SK-N-SH (cell line): ENCODE measurements at regions not wholly inside any gene's neighbourhood (a gene's known extent, or its start where the extent isn't known, plus 50 kb on each side); places are given as distances from the start of the nearest gene placed in this dataset.

Experiments used
- CTCF ChIA-PET: fragments of 300-600, 350-600 bp; formaldehyde crosslinking; extraction: SDS; loops from one replicate; lab custom pipeline; 2021; lab: Yijun Ruan, JAX
- POLR2A ChIA-PET: fragments of 350-600 bp; sonication (Branson Sonifier 250); formaldehyde crosslinking; extraction: SDS; loops from one replicate; lab custom pipeline; 2020; ENCODE audit warnings: antibody characterized with exemption, inconsistent platforms; lab: Yijun Ruan, JAX
- DNase-seq: peaks from one replicate; pipeline ENCODE4 v3.0.0; 2012
- H2AFZ ChIP-seq: fragments of 200-600 bp; sonication (generic); 2 replicates; pipeline ENCODE4 v1.8.1; 2016; ENCODE audit warnings: antibody characterized with exemption, mild to moderate bottlenecking, low read depth
- H3F3A ChIP-seq: fragments of 200-600 bp; sonication (generic); replicated peaks from 2 replicates; pipeline ENCODE3; 2016; ENCODE audit warnings: antibody characterized with exemption, mild to moderate bottlenecking; ENCODE audit not compliant: insufficient read depth
- H3K27ac ChIP-seq, 2 experiments: fragments of 200-500 bp in 1 of 2; fragments of 200-600 bp in 1 of 2; sonication (Bioruptor generic) in 1 of 2; sonication (generic), shearing (Covaris generic) in 1 of 2; 2 replicates each; pipeline versions ENCODE4 v1.5.1 to v1.6.1; 2014 to 2016; ENCODE audit warnings: low read depth in 2 of 2, inconsistent platforms in 1 of 2, low read length in 1 of 2, mild to moderate bottlenecking in 1 of 2, mixed read lengths in 1 of 2
- H3K27me3 ChIP-seq: fragments of 200-600 bp; sonication (generic), shearing (Covaris generic); 2 replicates; pipeline ENCODE4 v1.6.1; 2016; ENCODE audit warnings: mixed run types; ENCODE audit not compliant: insufficient read depth
- H3K36me3 ChIP-seq, 2 experiments: fragments of 200-500 bp in 1 of 2; fragments of 200-600 bp in 1 of 2; sonication (Bioruptor generic) in 1 of 2; sonication (generic) in 1 of 2; replicated peaks in 1 of 2; 2 replicates each; pipeline versions ENCODE3 to v1.5.1; 2014 to 2016; ENCODE audit warnings: low read length in 1 of 2, mild to moderate bottlenecking in 1 of 2; ENCODE audit not compliant: insufficient read depth in 2 of 2, control insufficient read depth in 1 of 2
- H3K4me1 ChIP-seq, 2 experiments: fragments of 200-500 bp in 1 of 2; fragments of 200-600 bp in 1 of 2; sonication (Bioruptor generic) in 1 of 2; sonication (generic), shearing (Covaris generic) in 1 of 2; 2 replicates each; pipeline versions ENCODE4 v1.5.1 to v1.6.1; 2014 to 2016; ENCODE audit warnings: low read depth in 1 of 2, low read length in 1 of 2, mixed run types in 1 of 2; ENCODE audit not compliant: insufficient read depth in 2 of 2, control insufficient read depth in 1 of 2
- H3K4me2 ChIP-seq: fragments of 200-600 bp; sonication (generic), shearing (Covaris generic); 2 replicates; pipeline ENCODE4 v1.6.1; 2017; ENCODE audit warnings: mixed run types
- H3K4me3 ChIP-seq, 2 experiments: fragments of 200-500 bp in 1 of 2; fragments of 200-600 bp in 1 of 2; sonication (Bioruptor generic) in 1 of 2; sonication (generic), shearing (Covaris generic) in 1 of 2; 2 replicates each; pipeline versions ENCODE4 v1.5.1 to v1.8.1; 2014 to 2016; ENCODE audit warnings: low read depth in 2 of 2, inconsistent platforms in 1 of 2, low read length in 1 of 2, mild to moderate bottlenecking in 1 of 2, mixed read lengths in 1 of 2, moderate library complexity in 1 of 2
- H3K79me2 ChIP-seq: fragments of 200-600 bp; sonication (generic); 2 replicates; pipeline ENCODE4 v1.8.1; 2017; ENCODE audit warnings: mild to moderate bottlenecking; ENCODE audit not compliant: insufficient read depth
- H3K9ac ChIP-seq: fragments of 200-600 bp; sonication (generic); 2 replicates; pipeline ENCODE4 v1.6.1; 2017; ENCODE audit warnings: mixed run types
- H3K9me2 ChIP-seq: fragments of 200-600 bp; sonication (generic); 2 replicates; pipeline ENCODE4 v1.6.1; 2017; ENCODE audit warnings: mixed run types
- H3K9me3 ChIP-seq: fragments of 200-600 bp; sonication (generic); 2 replicates; pipeline ENCODE4 v1.6.1; 2017; ENCODE audit warnings: mixed run types, mild to moderate bottlenecking, moderate library complexity
- H4K20me1 ChIP-seq: fragments of 200-600 bp; sonication (generic); 2 replicates; pipeline ENCODE4 v1.6.1; 2017; ENCODE audit warnings: mild to moderate bottlenecking, mixed run types; ENCODE audit not compliant: insufficient read depth
- ELF1 ChIP-seq: IDR thresholded peaks from 2 replicates; pipeline ENCODE4 v1.4.0; 2012
- FOSL2 ChIP-seq: IDR thresholded peaks from 2 replicates; pipeline ENCODE4 v1.4.0; 2012; ENCODE audit warnings: low read depth, mild to moderate bottlenecking, moderate library complexity, borderline replicate concordance
- FOXM1 ChIP-seq: IDR thresholded peaks from 2 replicates; pipeline ENCODE4 v1.4.0; 2012; ENCODE audit warnings: low read depth, mild to moderate bottlenecking
- GABPA ChIP-seq: IDR thresholded peaks from 2 replicates; pipeline ENCODE4 v1.4.0; 2012; ENCODE audit warnings: low read depth, mild to moderate bottlenecking
- IRF3 ChIP-seq: fragments of 150-350 bp; IDR thresholded peaks from 2 replicates; pipeline ENCODE4 v1.6.1; 2016; ENCODE audit warnings: mild to moderate bottlenecking, low read depth, low read length
- MAX ChIP-seq: IDR thresholded peaks from 2 replicates; pipeline ENCODE4 v1.4.0; 2012; ENCODE audit warnings: low read depth
- MEF2A ChIP-seq: IDR thresholded peaks from 2 replicates; pipeline ENCODE4 v1.4.0; 2012; ENCODE audit warnings: low read depth, borderline replicate concordance
- NFIC ChIP-seq: IDR thresholded peaks from 2 replicates; pipeline ENCODE4 v1.4.0; 2012; ENCODE audit warnings: borderline replicate concordance
- NRF1 ChIP-seq: IDR thresholded peaks from 2 replicates; pipeline ENCODE4 v1.6.1; 2012; ENCODE audit warnings: low read depth, mild to moderate bottlenecking, low read length
- PBX3 ChIP-seq: IDR thresholded peaks from 2 replicates; pipeline ENCODE4; 2012
- POLR2AphosphoS5 ChIP-seq: IDR thresholded peaks from 2 replicates; pipeline ENCODE4 v1.6.1; 2012; ENCODE audit warnings: low read depth, low read length
- RAD21 ChIP-seq: IDR thresholded peaks from 2 replicates; pipeline ENCODE4 v1.6.1; 2012; ENCODE audit warnings: mild to moderate bottlenecking, low read length
- RFX5 ChIP-seq: IDR thresholded peaks from 2 replicates; pipeline ENCODE4 v1.6.1; 2012; ENCODE audit warnings: mild to moderate bottlenecking, improper control_type of control experiment, low read length
- TAF1 ChIP-seq: IDR thresholded peaks from 2 replicates; pipeline ENCODE4 v1.6.1; 2012; ENCODE audit warnings: low read depth, mild to moderate bottlenecking, low read length, moderate library complexity, borderline replicate concordance
- TCF12 ChIP-seq: IDR thresholded peaks from 2 replicates; pipeline ENCODE4 v1.4.0; 2012
- TEAD4 ChIP-seq: IDR thresholded peaks from 2 replicates; pipeline ENCODE4 v1.4.0; 2012; ENCODE audit warnings: mild to moderate bottlenecking, borderline replicate concordance; ENCODE audit not compliant: insufficient read depth
- USF1 ChIP-seq: IDR thresholded peaks from 2 replicates; pipeline ENCODE4 v1.4.0; 2012; ENCODE audit warnings: low read depth, borderline replicate concordance
- USF2 ChIP-seq: fragments of 150-350 bp; IDR thresholded peaks from 2 replicates; pipeline ENCODE4 v1.6.1; 2017; ENCODE audit warnings: antibody characterized with exemption, low read length, low read depth, borderline replicate concordance
- YY1 ChIP-seq: IDR thresholded peaks from 2 replicates; pipeline ENCODE4 v1.4.0; 2012; ENCODE audit warnings: low read depth, mild to moderate bottlenecking
- ZBTB33 ChIP-seq: IDR thresholded peaks from 2 replicates; pipeline ENCODE4 v1.4.0; 2012; ENCODE audit warnings: low read depth, borderline replicate concordance
- WGBS: methylation state at CpG from one replicate; pipeline ENCODE4 v1.1.6; 2017; ENCODE audit warnings: low lambda C conversion rate; 5-methylcytosine and 5-hydroxymethylcytosine counted together

- Histone ChIP-seq H3F3A (no peaks in the 10 kb centered on the region), H4K20me1 (no peaks in the 10 kb centered on the region), H3K36me3 (no peaks in the 10 kb centered on the region), H3K9ac (no peak overlapping the region), H3K4me3 (no peak overlapping the region), H3K4me2 (no peak overlapping the region), H3K9me2 (no peaks in the 10 kb centered on the region), H3K27me3 (peaks cover 13% of the 10 kb centered on the region; the same call in 1 of the 2 replicates), H3K4me1 (no peaks in the 10 kb centered on the region), H3K9me3 (no peaks in the 10 kb centered on the region), H3K79me2 (no peaks in the 10 kb centered on the region), H3K27ac (no peak overlapping the region), H2AFZ (no peak overlapping the region)
- TF ChIP-seq TAF1 (no peak), IRF3 (no peak), MAX (no peak), NFIC (no peak), ELF1 (no peak), GABPA (no peak), POLR2AphosphoS5 (no peak), RAD21 (no peak), TEAD4 (no peak), TCF12 (no peak), NRF1 (no peak), YY1 (no peak), FOSL2 (no peak), PBX3 (no peak), MEF2A (no peak), USF1 (no peak), USF2 (no peak), ZBTB33 (no peak), FOXM1 (no peak), RFX5 (no peak)
- WGBS = 47% methylated on average over 2 of the region's 2 CpGs
- POLR2A ChIA-PET = no interaction called here
- CTCF ChIA-PET = interaction anchor here (1.0 to 1.8 kb wide), 2 partner anchors 11 to 48 kb away, joined by 4 read pairs; no protein-coding TSS in a partner anchor
- DNase-seq = no peak
Observed at GRCh38 chr2:41917587-41917986, 130.2 kb upstream of the PKDCC start.
